ENCODE measurements at regions not wholly inside any gene's neighbourhood (a gene's known extent, or its start where the extent isn't known, plus 50 kb on each side); places are given as distances from the start of the nearest gene placed in this dataset.
A peak's percentile ranks its signal among the peaks of the same experiment; 100 is the strongest.

GRCh38 chr7:18341756-18342155, 153.8 kb upstream of the HDAC9 start:
- TF ChIP-seq NFIC (IDR thresholded peaks at IDR 0.05), result no peak
- no peak for TF ChIP-seq TEAD4 (IDR thresholded peaks at IDR 0.05)
- no peak for TF ChIP-seq ZBTB7A (IDR thresholded peaks at IDR 0.05; ENCODE audit: low read depth)
- TF ChIP-seq, protein P1, sequence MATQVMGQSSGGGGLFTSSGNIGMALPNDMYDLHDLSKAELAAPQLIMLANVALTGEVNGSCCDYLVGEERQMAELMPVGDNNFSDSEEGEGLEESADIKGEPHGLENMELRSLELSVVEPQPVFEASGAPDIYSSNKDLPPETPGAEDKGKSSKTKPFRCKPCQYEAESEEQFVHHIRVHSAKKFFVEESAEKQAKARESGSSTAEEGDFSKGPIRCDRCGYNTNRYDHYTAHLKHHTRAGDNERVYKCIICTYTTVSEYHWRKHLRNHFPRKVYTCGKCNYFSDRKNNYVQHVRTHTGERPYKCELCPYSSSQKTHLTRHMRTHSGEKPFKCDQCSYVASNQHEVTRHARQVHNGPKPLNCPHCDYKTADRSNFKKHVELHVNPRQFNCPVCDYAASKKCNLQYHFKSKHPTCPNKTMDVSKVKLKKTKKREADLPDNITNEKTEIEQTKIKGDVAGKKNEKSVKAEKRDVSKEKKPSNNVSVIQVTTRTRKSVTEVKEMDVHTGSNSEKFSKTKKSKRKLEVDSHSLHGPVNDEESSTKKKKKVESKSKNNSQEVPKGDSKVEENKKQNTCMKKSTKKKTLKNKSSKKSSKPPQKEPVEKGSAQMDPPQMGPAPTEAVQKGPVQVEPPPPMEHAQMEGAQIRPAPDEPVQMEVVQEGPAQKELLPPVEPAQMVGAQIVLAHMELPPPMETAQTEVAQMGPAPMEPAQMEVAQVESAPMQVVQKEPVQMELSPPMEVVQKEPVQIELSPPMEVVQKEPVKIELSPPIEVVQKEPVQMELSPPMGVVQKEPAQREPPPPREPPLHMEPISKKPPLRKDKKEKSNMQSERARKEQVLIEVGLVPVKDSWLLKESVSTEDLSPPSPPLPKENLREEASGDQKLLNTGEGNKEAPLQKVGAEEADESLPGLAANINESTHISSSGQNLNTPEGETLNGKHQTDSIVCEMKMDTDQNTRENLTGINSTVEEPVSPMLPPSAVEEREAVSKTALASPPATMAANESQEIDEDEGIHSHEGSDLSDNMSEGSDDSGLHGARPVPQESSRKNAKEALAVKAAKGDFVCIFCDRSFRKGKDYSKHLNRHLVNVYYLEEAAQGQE (IDR thresholded peaks at IDR 0.05; ENCODE audit: low read depth), result no peak
- TF ChIP-seq EP300 (IDR thresholded peaks at IDR 0.05; ENCODE audit: borderline replicate concordance), result no peak
- no peak for TF ChIP-seq CREB1 (IDR thresholded peaks at IDR 0.05; ENCODE audit: low read depth)

GRCh38 chr7:18343047-18343446, 152.5 kb upstream of the HDAC9 start:
- TF ChIP-seq YY1 (IDR thresholded peaks at IDR 0.05; ENCODE audit: low read depth), result no peak
- TF ChIP-seq ZBTB7A (IDR thresholded peaks at IDR 0.05; ENCODE audit: low read depth), result no peak
- no peak for TF ChIP-seq FOXM1 (IDR thresholded peaks at IDR 0.05; ENCODE audit: borderline replicate concordance, low read depth)
- TF ChIP-seq CREB1 (IDR thresholded peaks at IDR 0.05; ENCODE audit: low read depth), result no peak
- TF ChIP-seq EGR1 (IDR thresholded peaks at IDR 0.05), result no peak
- TF ChIP-seq, protein P1 (IDR thresholded peaks at IDR 0.05; ENCODE audit: low read depth), result no peak
- TF ChIP-seq TEAD4 (IDR thresholded peaks at IDR 0.05), result no peak
- TF ChIP-seq, protein P2, sequence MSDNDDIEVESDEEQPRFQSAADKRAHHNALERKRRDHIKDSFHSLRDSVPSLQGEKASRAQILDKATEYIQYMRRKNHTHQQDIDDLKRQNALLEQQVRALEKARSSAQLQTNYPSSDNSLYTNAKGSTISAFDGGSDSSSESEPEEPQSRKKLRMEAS (IDR thresholded peaks at IDR 0.05), result no peak
- TF ChIP-seq, protein P3, sequence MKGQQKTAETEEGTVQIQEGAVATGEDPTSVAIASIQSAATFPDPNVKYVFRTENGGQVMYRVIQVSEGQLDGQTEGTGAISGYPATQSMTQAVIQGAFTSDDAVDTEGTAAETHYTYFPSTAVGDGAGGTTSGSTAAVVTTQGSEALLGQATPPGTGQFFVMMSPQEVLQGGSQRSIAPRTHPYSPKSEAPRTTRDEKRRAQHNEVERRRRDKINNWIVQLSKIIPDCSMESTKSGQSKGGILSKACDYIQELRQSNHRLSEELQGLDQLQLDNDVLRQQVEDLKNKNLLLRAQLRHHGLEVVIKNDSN (IDR thresholded peaks at IDR 0.05), result no peak
- TF ChIP-seq EP300 (IDR thresholded peaks at IDR 0.05; ENCODE audit: borderline replicate concordance), result no peak
- no peak for TF ChIP-seq TCF12 (IDR thresholded peaks at IDR 0.05; ENCODE audit: low read depth)
- no peak for TF ChIP-seq TAF1 (IDR thresholded peaks at IDR 0.05; ENCODE audit: low read depth)
- TF ChIP-seq RAD21 (IDR thresholded peaks at IDR 0.05; ENCODE audit: low read depth), result no peak
- TF ChIP-seq CEBPB (IDR thresholded peaks at IDR 0.05), result no peak
- TF ChIP-seq NFIC (IDR thresholded peaks at IDR 0.05), result no peak

DNA sequence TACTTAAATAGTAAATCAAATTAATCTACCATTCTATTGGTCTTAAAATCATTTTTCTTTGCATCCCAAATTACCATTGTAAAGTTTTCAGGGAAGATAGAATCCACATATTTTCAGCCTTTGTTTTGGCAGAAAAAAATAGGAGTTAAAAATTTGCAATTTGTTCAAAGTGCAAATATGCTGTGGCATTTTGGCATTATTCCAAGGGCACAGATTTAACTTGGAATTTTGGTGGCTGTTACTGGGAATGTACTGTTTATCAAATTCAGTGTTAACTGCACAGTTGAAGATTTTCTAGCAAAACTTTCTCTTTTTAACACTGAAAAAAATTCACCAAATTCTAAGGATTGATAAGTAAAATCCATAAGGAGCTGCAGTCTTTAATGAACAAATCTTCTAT, 151.0 kb upstream of the HDAC9 start:
- TF ChIP-seq EP300 (IDR thresholded peaks at IDR 0.05; ENCODE audit: borderline replicate concordance), result no peak
- peak; percentile 37; the same call in 1 of the 2 replicates for TF ChIP-seq NFIC (IDR thresholded peaks at IDR 0.05)

- TF ChIP-seq EGR1 (IDR thresholded peaks at IDR 0.05) (no peak), NFIC (IDR thresholded peaks at IDR 0.05) (0 out of 2 replicates have a peak, but pooled peaks have one; percentile 28), RAD21 (IDR thresholded peaks at IDR 0.05; ENCODE audit: low read depth) (peak; percentile 82)
These were observed 149.8 kb upstream of the HDAC9 start for GRCh38 chr7:18345641-18346234.

GRCh38 chr7:18347170-18347569, 148.4 kb upstream of the HDAC9 start:
- no peak for TF ChIP-seq TAF1 (IDR thresholded peaks at IDR 0.05; ENCODE audit: low read depth)
- no peak for TF ChIP-seq ZBTB7A (IDR thresholded peaks at IDR 0.05; ENCODE audit: low read depth)
- TF ChIP-seq, protein P2 (IDR thresholded peaks at IDR 0.05), result no peak

DNA sequence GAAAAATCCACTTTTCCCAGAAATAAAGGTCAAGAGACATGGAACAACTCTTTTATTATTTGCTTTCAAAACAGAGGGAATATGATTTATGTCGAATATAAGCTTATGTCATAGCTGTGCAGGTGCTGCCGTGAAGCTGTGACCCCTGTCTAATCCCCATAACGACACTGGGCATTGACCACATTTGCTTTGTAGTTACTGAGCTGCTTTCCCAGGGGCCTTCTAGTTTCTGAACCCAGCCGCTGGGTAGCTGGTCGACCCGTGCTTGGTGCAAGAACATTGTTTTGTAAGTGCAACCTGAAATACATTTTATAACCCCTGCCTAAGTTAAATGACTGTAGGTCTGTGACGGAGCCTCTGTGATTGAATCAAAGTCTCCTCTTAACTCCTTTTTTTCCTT, 144.9 kb upstream of the HDAC9 start:
- no peak for TF ChIP-seq FOXM1 (IDR thresholded peaks at IDR 0.05; ENCODE audit: borderline replicate concordance, low read depth)
- TF ChIP-seq NFIC (IDR thresholded peaks at IDR 0.05), result no peak
- no peak for TF ChIP-seq EP300 (IDR thresholded peaks at IDR 0.05; ENCODE audit: borderline replicate concordance)
- no peak for TF ChIP-seq ZBTB7A (IDR thresholded peaks at IDR 0.05; ENCODE audit: low read depth)
- TF ChIP-seq CREB1 (IDR thresholded peaks at IDR 0.05; ENCODE audit: low read depth), result no peak
- TF ChIP-seq TAF1 (IDR thresholded peaks at IDR 0.05; ENCODE audit: low read depth), result no peak
- TF ChIP-seq, protein P1 (IDR thresholded peaks at IDR 0.05; ENCODE audit: low read depth), result no peak
- no peak for TF ChIP-seq RAD21 (IDR thresholded peaks at IDR 0.05; ENCODE audit: low read depth)
- no peak for TF ChIP-seq CEBPB (IDR thresholded peaks at IDR 0.05)
- TF ChIP-seq EGR1 (IDR thresholded peaks at IDR 0.05), result no peak
- TF ChIP-seq YY1 (IDR thresholded peaks at IDR 0.05; ENCODE audit: low read depth), result no peak
- TF ChIP-seq, protein P3 (IDR thresholded peaks at IDR 0.05), result no peak
- TF ChIP-seq, protein P2 (IDR thresholded peaks at IDR 0.05), result no peak
- TF ChIP-seq TEAD4 (IDR thresholded peaks at IDR 0.05), result no peak
- no peak for TF ChIP-seq TCF12 (IDR thresholded peaks at IDR 0.05; ENCODE audit: low read depth)

Data from Ishikawa (cell line).